GM12878 (cell line): ENCODE measurements at regions not wholly inside any gene's neighbourhood (a gene's known extent, or its start where the extent isn't known, plus 50 kb on each side); places are given as distances from the start of the nearest gene placed in this dataset.

ENCODE experiments used
- ATAC-seq: fragments of 200-7000 bp; cut with Tn5 transposase; 3 replicates; pipeline ENCODE4 v1.9.1; 2020; ENCODE audit warnings: mild to moderate bottlenecking, moderate library complexity
- BruUV-seq: library from RNA; stranded (reverse); fragments of 400-500 nt; replicated peaks from 2 replicates; lab custom pipeline; 2021; lab: Mats Ljungman, UMichigan
- CTCF ChIA-PET: fragments of 300-600 bp; sonication (Branson Sonifier 250); formaldehyde crosslinking; extraction: SDS; loops from one replicate; lab custom pipeline; 2021; ENCODE audit warnings: inconsistent platforms; lab: Yijun Ruan, JAX
- POLR2A ChIA-PET: fragments of 350-600 bp; formaldehyde crosslinking; extraction: SDS; loops from one replicate; lab custom pipeline; 2021; ENCODE audit warnings: inconsistent platforms; lab: Charles Lee
- RAD21 ChIA-PET: fragments of 300-600 bp; sonication (Branson Sonifier 250); formaldehyde crosslinking; loops from one replicate; lab custom pipeline; 2023; ENCODE audit warnings: antibody characterized with exemption; ENCODE audit not compliant: unreplicated experiment; lab: Charles Lee
- SMC1A ChIA-PET: fragments of 300-600 bp; sonication (Branson Sonifier 250); formaldehyde crosslinking; loops from one replicate; lab custom pipeline; 2023; ENCODE audit not compliant: unreplicated experiment, uncharacterized antibody; lab: Charles Lee
- DNase-seq: peaks from one replicate; pipeline ENCODE4 v3.0.0-alpha.2; 2011; ENCODE audit warnings: low read depth, low spot score
- FAIRE-seq: peaks from 3 replicates; lab custom pipeline; 2011; peaks lifted over from hg19 to GRCh38; lab: Jason Lieb, UNC
- H2AFZ ChIP-seq: 2 replicates; pipeline ENCODE4 v1.6.0; 2011; ENCODE audit warnings: low read depth, low read length, control low read depth; ENCODE audit not compliant: control insufficient read depth
- H3K27ac ChIP-seq: 2 replicates; pipeline ENCODE4 v1.5.1; 2011; ENCODE audit warnings: control low read depth; ENCODE audit not compliant: control insufficient read depth, insufficient read depth
- H3K27me3 ChIP-seq, 2 experiments: replicated peaks in 1 of 2; 2 replicates each; pipeline versions ENCODE4 v1.6.0 to v1.6.1; 2011; ENCODE audit warnings: low read length in 1 of 2; ENCODE audit not compliant: control insufficient read depth in 2 of 2, insufficient read depth in 2 of 2
- H3K36me3 ChIP-seq, 2 experiments: 2 replicates each; pipeline ENCODE4 v1.5.1; 2011; ENCODE audit warnings: low read length in 1 of 2; ENCODE audit not compliant: control insufficient read depth in 2 of 2, insufficient read depth in 2 of 2
- H3K4me1 ChIP-seq: 2 replicates; pipeline ENCODE4 v1.6.1; 2011; ENCODE audit warnings: mild to moderate bottlenecking, low read length, moderate library complexity, mixed read lengths; ENCODE audit not compliant: control insufficient read depth, insufficient read depth
- H3K4me2 ChIP-seq: 2 replicates; pipeline ENCODE4 v1.6.0; 2011; ENCODE audit warnings: control low read depth; ENCODE audit not compliant: control insufficient read depth, insufficient read depth
- H3K4me3 ChIP-seq: fragments of 200-600 bp; sonication (generic); 2 replicates; pipeline ENCODE4 v1.5.1; 2016
- H3K79me2 ChIP-seq: 2 replicates; pipeline ENCODE4 v1.6.0; 2011; ENCODE audit warnings: low read length; ENCODE audit not compliant: control insufficient read depth, insufficient read depth
- H3K9ac ChIP-seq: 2 replicates; pipeline ENCODE4 v1.8.0; 2011; ENCODE audit warnings: low read length, control low read depth, mixed read lengths; ENCODE audit not compliant: control insufficient read depth, insufficient read depth
- H3K9me3 ChIP-seq: replicated peaks from 3 replicates; pipeline ENCODE4 v1.5.1; 2011; ENCODE audit warnings: mild to moderate bottlenecking, low read length; ENCODE audit not compliant: control insufficient read depth, insufficient read depth
- H4K20me1 ChIP-seq: 2 replicates; pipeline ENCODE4 v1.6.0; 2011; ENCODE audit not compliant: control insufficient read depth, insufficient read depth
- CBFB ChIP-seq: IDR thresholded peaks from 2 replicates; pipeline ENCODE4 v1.6.1; 2016; ENCODE audit warnings: antibody characterized with exemption, low read depth
- HDGF ChIP-seq: fragments of 450-650 bp; IDR thresholded peaks from 2 replicates; pipeline ENCODE4 v1.6.1; 2016; ENCODE audit warnings: antibody characterized with exemption
- KDM1A ChIP-seq: fragments of 200-600 bp; sonication (generic); IDR thresholded peaks from 2 replicates; pipeline ENCODE4 v1.6.1; 2016; ENCODE audit warnings: borderline replicate concordance
- NFYA ChIP-seq: IDR thresholded peaks from 2 replicates; pipeline ENCODE4 v1.6.1; 2011; ENCODE audit warnings: low read depth, mild to moderate bottlenecking, low read length, improper control_type of control experiment, borderline replicate concordance
- NKRF ChIP-seq: fragments of 450-650 bp; conservative IDR thresholded peaks from 2 replicates; pipeline ENCODE4 v1.6.1; 2017; ENCODE audit warnings: mild to moderate bottlenecking, moderate library complexity
- NR2F1 ChIP-seq: fragments of 450-650 bp; conservative IDR thresholded peaks from 2 replicates; pipeline ENCODE4 v1.6.1; 2017; ENCODE audit warnings: mild to moderate bottlenecking
- PBX3 ChIP-seq: IDR thresholded peaks from 2 replicates; pipeline ENCODE4 v1.6.1; 2011; ENCODE audit warnings: mild to moderate bottlenecking, low read depth, low read length, moderate library complexity; ENCODE audit not compliant: insufficient replicate concordance
- POLR2AphosphoS5 ChIP-seq: IDR thresholded peaks from 2 replicates; pipeline ENCODE4 v1.6.1; 2011; ENCODE audit warnings: mild to moderate bottlenecking, low read length, inconsistent platforms
- POU2F2 ChIP-seq: IDR thresholded peaks from 3 replicates; pipeline ENCODE4 v1.6.1; 2011; ENCODE audit warnings: low read depth, mild to moderate bottlenecking, low read length, borderline replicate concordance
- SMAD1 ChIP-seq: fragments of 450-650 bp; IDR thresholded peaks from 2 replicates; pipeline ENCODE4 v1.6.1; 2018; ENCODE audit warnings: mild to moderate bottlenecking, low read depth; ENCODE audit not compliant: partially characterized antibody
- SUZ12 ChIP-seq: fragments of 200-600 bp; sonication (generic); IDR thresholded peaks from one replicate; pipeline ENCODE4 v1.6.1; 2018; ENCODE audit warnings: antibody characterized with exemption, mild to moderate bottlenecking; ENCODE audit not compliant: unreplicated experiment
- WRNIP1 ChIP-seq: IDR thresholded peaks from 2 replicates; pipeline ENCODE4 v1.6.1; 2011; ENCODE audit warnings: low read depth, low read length, improper control_type of control experiment, borderline replicate concordance
- YY1 ChIP-seq: IDR thresholded peaks from 2 replicates; pipeline ENCODE4 v1.6.1; 2011; ENCODE audit warnings: low read depth, mild to moderate bottlenecking, low read length
- ZBTB33 ChIP-seq: fragments of 450-650 bp; IDR thresholded peaks from 2 replicates; pipeline ENCODE4 v1.6.1; 2017; ENCODE audit warnings: mild to moderate bottlenecking
- ZBTB4 ChIP-seq: fragments of 450-650 bp; formaldehyde crosslinking; IDR thresholded peaks from 2 replicates; pipeline ENCODE4 v1.4.0; 2022; ENCODE audit warnings: mild to moderate bottlenecking, moderate library complexity
- ZNF274 ChIP-seq: IDR thresholded peaks from one replicate; pipeline ENCODE4 v1.8.0; 2011; ENCODE audit not compliant: insufficient read length, insufficient read depth
- WGBS: methylation state at CpG from one replicate; pipeline ENCODE4 v1.1.6; 2016; ENCODE audit warnings: low lambda C conversion rate; ENCODE audit not compliant: insufficient replicate concordance, insufficient coverage; ENCODE audit errors: missing lambda C conversion rate; 5-methylcytosine and 5-hydroxymethylcytosine counted together
- in situ Hi-C: fragments of 300-500 bp; cut with MboI; formaldehyde crosslinking; loops from 9 replicates; pipeline ENCODE4 v1.14.3; 2018; ENCODE audit warnings: mixed read lengths
- intact Hi-C: fragments of 100-400 bp; cut with micrococcal nuclease; formaldehyde crosslinking; loops from one replicate; pipeline ENCODE4 v1.14.2; 2022; ENCODE audit not compliant: unreplicated experiment

- ChIA-PET POLR2A (no interaction called here), RAD21 (no interaction called here), CTCF (interaction anchor here (1.3 kb wide), 1 partner anchor 86 kb away, joined by 3 read pairs; no protein-coding TSS in a partner anchor), SMC1A (no interaction called here)
- WGBS, result 2% methylated on average over 2 of the region's 2 CpGs
- ATAC-seq (no peak), FAIRE-seq (no peak), DNase-seq (no peak)
- TF ChIP-seq NFYA, result no peak
- TF ChIP-seq POLR2AphosphoS5, result no peak
- no peak for TF ChIP-seq CBFB
- TF ChIP-seq KDM1A, result no peak
- no peak for TF ChIP-seq SMAD1
- TF ChIP-seq HDGF, result no peak
- no peak for TF ChIP-seq ZBTB33
- TF ChIP-seq NKRF, result no peak
- TF ChIP-seq POU2F2, result no peak
- TF ChIP-seq ZNF274, result no peak
- no peak for TF ChIP-seq SUZ12
- TF ChIP-seq YY1, result no peak
- TF ChIP-seq WRNIP1, result no peak
- no peak for TF ChIP-seq PBX3
- no peak for TF ChIP-seq NR2F1
- no peak for TF ChIP-seq ZBTB4 (CRISPR knock-in tag)
- H2AFZ ChIP-seq, result no peak overlapping the region
- no peak overlapping the region for H3K4me2 ChIP-seq
- no peaks in the 10 kb centered on the region for H3K4me1 ChIP-seq
- no peaks in the 10 kb centered on the region for H4K20me1 ChIP-seq
- H3K27me3 ChIP-seq, result no peaks in the 10 kb centered on the region
- in situ Hi-C loops (no loop called here), intact Hi-C loops (no loop called here)
- H3K4me3 ChIP-seq, result no peak overlapping the region
- no peaks in the 10 kb centered on the region for H3K9me3 ChIP-seq
- H3K36me3 ChIP-seq, result no peaks in the 10 kb centered on the region
- no peak overlapping the region for H3K27ac ChIP-seq
- BruUV-seq, result no TSS peak
- H3K79me2 ChIP-seq, result no peaks in the 10 kb centered on the region
- no peak overlapping the region for H3K9ac ChIP-seq
These were observed 73.5 kb downstream of the FAM47B start for GRCh38 chrX:35016051-35016450.
